Uterus (tissue), 2 donors: ENCODE measurements at regions not wholly inside any gene's neighbourhood (a gene's known extent, or its start where the extent isn't known, plus 50 kb on each side); places are given as distances from the start of the nearest gene placed in this dataset.

Experiments used
- POLR2A ChIP-seq, 2 donors: fragments of 450-650 bp; IDR thresholded peaks; one replicate each; pipeline ENCODE4 v1.6.1; 2016; ENCODE audit warnings: antibody characterized with exemption in 2 of 2, mild to moderate bottlenecking in 1 of 2, moderate library complexity in 1 of 2
- TF ChIP-seq, protein P1 (sequence below), 4 experiments: fragments of 200-600 bp in 2 of 4; fragments of 450-650 bp in 2 of 4; sonication (generic) in 2 of 4; IDR thresholded peaks; one replicate each; pipeline ENCODE4 v1.5.1; 2016 to 2019; ENCODE audit warnings: antibody characterized with exemption in 4 of 4, mild to moderate bottlenecking in 2 of 4, moderate library complexity in 1 of 4

- TF ChIP-seq, protein P1, sequence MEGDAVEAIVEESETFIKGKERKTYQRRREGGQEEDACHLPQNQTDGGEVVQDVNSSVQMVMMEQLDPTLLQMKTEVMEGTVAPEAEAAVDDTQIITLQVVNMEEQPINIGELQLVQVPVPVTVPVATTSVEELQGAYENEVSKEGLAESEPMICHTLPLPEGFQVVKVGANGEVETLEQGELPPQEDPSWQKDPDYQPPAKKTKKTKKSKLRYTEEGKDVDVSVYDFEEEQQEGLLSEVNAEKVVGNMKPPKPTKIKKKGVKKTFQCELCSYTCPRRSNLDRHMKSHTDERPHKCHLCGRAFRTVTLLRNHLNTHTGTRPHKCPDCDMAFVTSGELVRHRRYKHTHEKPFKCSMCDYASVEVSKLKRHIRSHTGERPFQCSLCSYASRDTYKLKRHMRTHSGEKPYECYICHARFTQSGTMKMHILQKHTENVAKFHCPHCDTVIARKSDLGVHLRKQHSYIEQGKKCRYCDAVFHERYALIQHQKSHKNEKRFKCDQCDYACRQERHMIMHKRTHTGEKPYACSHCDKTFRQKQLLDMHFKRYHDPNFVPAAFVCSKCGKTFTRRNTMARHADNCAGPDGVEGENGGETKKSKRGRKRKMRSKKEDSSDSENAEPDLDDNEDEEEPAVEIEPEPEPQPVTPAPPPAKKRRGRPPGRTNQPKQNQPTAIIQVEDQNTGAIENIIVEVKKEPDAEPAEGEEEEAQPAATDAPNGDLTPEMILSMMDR (IDR thresholded peaks at IDR 0.05), result no peak
- no peak for TF ChIP-seq POLR2A (IDR thresholded peaks at IDR 0.05)
Measured at GRCh38 chr3:80114694-80115093, 346.9 kb upstream of the ROBO1 start.
